HG03103 (cell line): ENCODE measurements at regions not wholly inside any gene's neighbourhood (a gene's known extent, or its start where the extent isn't known, plus 50 kb on each side); places are given as distances from the start of the nearest gene placed in this dataset.
"Not testable (repeated sequence)": the region's sequence is repeated elsewhere in the genome, so short reads cannot be mapped to it uniquely, and the experiment has no call there.

Source experiments
- ATAC-seq: cut with Tn5 transposase; IDR thresholded peaks from one replicate; pipeline ENCODE4 v1.9.1; 2021; ENCODE audit warnings: low read depth; ENCODE audit not compliant: unreplicated experiment

DNA sequence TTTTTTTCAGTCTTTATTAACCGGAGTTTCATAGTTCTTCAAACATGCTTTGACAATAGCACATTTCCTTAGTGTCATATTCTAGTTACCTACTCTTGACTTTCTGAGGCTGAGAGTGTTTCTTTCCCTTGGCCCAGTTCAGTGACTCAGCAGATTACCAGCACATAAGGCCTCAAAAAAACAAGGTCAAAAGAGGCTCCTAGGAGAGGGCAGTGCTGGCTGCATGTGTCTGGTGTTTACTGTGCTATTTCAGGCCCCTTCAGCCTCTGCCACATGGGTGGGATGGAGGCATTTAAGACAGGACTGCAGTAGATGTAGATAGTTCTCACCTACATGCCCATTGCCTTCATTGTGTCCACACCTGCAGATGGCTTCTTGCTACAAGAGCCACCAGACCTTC, 198.2 kb upstream of the SSTR4 start:
- no peak for ATAC-seq

DNA sequence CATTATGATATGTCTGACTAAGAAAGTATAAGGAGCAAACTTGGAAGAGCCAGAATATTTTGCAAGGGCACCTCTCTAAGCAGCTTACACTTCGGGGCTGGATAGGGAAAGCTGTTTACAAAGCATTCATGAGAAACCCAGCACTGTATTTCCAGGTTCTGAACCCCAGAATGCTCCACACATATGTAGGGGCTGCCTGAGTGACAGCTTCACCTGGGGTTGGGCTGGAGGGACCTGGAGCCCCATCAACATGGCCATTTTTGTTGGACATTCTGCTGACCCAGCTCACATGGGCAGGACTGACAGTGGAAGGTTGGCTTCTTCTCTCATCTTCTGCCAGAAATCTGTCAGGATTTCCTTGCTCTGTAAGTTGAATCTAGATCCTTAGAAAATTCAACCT, 197.1 kb upstream of the SSTR4 start:
- ATAC-seq = no peak

DNA sequence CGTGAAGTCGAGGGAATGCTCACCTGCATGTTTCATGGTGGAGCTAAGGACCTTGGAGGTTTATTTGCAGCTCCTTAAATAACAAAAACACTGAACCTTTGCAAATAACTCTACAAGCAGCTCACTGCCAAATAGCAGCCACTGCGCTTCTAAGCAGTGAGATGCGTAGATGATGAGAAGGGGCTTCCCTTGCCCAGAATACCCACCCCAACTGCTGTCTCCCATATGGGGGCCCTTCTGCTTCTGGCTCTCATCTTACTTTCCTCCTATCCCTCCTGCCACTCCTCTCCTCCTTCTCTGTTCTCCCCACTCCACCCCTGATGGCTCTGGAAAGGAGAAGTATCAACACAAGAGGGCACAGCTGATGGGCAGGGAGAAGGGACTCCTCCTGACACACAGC, 193.3 kb upstream of the SSTR4 start:
- no peak for ATAC-seq

DNA sequence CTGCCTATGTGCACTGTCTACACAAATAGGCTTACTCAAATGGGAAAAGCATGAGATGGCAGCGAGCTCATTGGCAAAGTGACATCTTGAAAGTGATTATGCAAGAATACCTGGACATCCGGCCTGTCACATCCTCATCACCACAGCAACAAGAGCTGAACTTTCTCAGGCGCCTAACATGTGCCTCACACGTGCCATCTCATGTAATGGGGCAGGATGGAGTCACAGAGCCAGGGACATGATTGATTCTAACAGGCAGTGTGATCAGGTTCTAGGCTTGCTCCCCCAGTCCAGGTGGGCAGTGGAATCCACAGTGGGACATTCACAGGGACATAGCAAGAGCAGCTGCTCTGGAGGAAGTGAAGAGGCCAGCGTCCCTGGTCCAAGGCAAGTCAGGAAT, 192.3 kb upstream of the SSTR4 start:
- no peak for ATAC-seq

DNA sequence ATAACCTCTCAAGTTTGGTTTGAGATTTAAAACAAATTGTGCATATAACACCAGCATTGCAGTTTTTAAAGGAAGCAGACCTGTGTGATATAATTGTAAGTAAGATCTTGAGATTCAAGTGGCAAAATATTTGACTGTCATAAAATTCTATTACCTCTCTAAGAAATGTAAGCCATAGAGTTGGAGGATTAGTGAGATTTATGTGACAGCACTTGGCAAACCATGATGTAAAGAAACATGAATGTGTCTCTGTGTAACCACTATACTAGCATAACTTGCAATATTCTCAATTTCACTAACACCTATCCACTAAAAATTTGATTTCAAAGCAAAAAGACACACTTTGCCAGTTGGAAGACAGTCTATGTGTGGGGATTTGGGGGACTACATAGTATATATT, 190.2 kb upstream of the SSTR4 start:
- ATAC-seq = no peak

DNA sequence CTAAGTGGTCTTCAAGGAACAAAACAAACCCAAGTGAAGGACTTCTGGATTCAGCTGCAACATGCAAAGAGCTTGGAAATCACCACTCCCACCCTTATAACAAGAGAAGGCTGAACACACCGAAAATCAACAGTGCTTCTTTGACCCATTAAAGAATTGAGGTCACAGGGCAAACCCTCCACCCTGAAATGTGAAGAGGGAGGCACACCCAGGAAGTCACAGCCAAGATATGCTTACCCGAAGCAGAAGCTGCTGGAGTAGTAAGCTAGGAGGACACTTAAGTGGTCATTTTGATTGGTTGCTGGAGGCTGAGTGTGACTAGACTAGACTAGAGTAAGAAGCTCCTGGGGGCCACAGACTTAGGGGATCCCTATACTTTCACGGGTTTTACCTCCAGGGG, 188.2 kb upstream of the SSTR4 start:
- ATAC-seq = no peak

DNA sequence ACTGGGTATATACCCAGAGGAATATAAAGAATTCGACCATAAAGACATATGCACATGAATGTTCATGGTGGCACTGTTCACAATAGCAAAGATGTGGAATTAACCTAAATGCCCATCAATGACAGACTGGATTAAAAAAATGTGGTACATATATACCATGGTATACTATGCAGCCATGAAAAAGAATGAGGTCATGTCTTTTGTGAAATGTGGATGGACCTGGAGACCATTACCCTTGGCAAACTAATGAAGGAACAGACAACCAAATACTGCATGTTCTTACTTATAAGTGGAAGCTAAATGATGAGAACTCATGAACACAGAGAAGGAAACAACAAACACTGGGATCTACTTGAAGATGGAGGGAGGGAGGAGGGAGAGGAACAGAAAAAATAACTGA, 186.7 kb upstream of the SSTR4 start:
- no peak for ATAC-seq

DNA sequence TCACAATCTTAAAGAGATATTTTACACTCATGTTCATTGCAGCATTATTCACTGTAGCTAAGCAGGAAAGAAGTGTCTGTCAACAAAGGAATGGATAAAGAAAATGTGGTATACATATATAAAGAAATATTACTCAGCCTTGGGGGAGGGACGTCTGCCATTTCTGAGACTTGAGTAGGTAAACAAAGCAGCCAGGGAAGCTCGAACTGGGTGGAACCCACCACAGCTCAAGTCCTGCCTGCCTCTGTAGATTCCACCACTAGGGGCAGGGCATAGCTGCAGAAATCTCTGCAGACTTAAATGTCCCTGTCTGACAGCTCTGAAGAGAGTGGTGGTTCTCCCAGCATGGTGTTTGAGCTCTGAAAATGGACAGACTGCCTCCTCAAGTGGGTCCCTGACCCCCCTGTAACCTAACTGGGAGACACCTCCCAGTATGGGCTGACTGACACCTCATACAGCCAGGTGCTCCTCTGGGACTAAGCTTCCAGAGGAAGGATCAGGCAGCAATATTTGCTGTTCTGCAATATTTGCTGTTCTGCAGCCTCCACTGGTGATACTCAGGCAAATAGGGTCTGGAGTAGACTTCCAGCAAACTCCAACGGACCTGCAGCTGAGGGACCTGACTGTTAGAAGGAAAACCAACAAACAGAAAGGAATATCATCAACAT, 183.3 kb upstream of the SSTR4 start:
- not testable (repeated sequence) for ATAC-seq

DNA sequence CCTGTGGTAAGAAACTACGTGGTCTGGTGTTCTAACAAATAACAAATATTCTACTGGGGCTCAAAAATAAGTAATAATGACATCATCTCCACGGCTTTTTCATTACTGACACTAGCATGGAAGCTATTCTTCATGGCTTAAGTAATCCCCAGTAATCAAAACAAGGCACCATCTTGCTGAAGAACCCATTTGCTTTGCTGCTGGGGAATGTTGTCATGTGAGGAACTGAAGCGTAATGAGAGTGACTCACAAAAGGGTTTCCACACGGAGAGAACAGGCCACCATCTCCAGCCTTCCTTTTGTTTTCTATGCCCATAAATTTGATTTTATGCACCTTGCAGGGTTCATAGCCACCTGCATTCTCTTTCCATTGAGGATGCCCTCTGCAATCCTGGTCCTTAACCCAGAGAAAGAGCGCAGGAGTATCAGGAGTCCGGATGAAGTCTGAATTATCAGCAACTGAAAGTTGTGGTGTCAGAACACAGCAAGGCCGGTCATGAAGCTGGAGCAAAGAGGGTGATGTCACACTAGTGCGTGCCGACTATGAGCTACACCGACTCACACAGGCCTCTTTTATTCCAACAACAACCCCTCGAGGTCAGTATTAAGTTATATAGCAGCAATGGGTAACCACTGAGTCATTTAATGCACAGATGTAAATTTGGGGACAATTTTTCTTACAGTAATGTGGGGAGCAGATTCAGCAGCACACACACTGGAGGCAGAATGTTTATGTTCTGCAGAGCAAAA, 173.7 kb upstream of the SSTR4 start:
- ATAC-seq = no peak

DNA sequence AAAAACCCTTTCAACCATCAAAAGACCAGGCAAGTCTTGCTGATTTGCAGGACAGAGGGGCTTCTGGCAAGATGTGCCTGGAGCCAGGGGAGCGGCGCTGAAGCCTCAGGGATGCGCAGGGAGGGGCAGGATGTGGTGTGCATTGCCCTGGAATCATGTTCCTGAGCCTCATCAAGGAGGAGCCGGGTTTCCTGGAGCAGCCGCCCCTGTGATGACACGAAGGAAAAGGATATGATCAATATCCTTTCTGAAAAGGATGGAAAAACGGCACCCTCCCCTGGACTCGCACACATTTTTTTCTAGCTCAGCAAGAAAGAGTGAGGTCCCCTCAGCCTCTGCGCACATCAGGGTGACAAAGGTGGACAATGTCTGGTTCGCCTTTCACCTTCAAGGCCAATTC, 173.1 kb upstream of the SSTR4 start:
- ATAC-seq = no peak

DNA sequence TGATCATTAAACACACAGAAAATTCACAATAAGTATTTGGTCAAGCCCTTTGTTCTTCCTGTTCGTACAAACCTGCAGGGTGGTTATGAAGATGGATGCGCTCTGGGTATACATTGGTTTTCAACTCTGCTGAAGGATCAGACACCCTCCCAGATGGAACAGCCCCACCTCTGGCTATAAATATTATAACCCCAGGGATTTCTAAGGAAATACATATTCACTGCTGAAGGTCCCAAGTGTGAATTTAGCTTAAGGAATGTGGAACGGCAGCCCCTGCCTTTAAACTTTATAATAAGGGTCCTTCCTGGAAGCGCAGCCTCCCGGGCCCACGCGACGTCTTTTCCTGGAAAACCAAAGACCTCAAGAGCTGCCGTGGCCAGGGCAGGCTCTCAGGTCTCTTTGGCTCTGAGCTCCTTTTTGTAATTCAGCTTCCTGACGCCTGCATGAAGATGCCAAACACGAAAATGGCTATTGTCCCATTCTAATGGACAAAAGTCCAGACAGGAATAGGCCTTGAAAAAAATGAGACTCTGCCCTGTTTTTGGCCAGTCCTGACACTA, 172.4 kb upstream of the SSTR4 start:
- ATAC-seq = no peak

DNA sequence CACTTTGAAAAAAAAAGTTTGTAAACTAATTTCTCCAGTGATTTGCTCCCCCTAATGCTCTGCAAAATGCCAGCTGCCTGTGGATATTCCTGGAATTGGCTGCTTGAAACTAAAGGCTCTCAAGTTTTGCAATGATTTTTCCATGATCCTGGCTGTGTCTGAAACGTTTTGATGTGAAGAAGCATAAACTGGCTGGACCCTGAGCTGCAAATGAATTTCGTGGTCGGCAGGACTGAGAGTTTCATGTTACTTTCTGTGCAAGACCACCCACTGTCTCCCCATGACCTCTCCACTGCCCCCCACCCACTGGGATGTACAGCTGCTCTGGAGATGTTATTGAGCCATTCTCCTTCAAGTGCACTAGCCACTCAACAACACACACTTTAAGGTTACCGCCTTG, 171.3 kb upstream of the SSTR4 start:
- no peak for ATAC-seq

DNA sequence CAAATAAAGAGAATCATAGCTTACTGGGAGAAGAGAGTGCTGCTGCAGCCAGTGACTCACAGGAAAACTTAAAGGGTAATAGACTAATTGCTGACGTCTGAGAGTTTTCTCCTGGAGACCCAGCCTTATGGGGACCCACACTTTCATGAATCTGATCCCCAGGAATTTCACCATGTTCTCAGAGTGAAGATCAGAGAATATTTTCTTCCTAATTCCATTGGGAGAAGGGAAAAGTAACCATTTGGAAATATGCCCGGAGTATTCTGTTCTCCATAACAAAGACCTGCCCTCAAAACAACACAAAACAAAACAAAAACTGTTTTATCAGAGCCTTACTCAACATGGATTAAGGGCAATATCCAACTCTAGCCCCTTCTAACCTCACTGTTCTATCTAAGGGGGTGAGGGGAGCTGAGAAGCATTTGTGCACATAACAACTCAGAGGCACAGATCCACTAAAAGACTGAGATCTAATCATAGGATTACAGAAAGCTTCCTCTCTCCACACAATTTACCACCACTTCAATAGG, 168.2 kb upstream of the SSTR4 start:
- ATAC-seq = no peak

DNA sequence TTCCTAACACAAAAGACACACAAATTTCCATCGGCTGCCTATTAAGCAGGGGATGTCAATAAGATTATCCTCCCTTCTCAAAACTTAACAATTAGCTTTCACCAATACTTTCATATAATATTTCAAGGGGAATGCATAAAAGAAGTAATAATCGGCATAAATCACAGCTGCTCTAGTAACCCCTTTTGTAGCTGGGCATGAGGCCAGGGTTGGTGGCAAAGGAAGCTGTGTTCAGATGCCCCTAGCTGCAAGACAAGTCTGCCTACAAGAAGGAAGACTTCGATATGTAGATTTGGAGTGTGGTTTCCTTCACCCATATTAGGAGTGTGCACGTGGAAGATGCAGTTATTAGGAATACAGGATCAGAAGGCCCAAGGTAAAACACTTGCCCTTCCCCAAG, 156.9 kb upstream of the SSTR4 start:
- ATAC-seq = no peak

DNA sequence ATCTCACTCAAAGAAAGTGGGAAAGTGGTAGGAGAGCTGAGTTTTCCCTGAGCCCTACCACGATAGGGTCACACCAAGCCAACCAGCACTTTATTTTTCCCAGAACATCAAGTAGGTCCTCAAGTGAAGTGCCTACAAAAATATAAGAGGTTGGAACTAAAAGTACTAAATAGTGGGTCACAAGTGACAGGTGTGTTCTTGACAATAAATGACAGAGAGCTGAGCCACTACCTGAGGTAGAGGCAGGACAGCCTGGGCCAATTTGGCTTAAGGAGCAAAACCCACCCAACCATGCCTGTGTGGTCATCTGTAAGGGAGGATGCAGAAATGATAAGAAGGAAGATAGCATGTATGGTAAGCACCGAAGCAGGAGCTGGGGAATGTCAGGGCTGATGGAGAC, 154.8 kb upstream of the SSTR4 start:
- ATAC-seq = no peak

DNA sequence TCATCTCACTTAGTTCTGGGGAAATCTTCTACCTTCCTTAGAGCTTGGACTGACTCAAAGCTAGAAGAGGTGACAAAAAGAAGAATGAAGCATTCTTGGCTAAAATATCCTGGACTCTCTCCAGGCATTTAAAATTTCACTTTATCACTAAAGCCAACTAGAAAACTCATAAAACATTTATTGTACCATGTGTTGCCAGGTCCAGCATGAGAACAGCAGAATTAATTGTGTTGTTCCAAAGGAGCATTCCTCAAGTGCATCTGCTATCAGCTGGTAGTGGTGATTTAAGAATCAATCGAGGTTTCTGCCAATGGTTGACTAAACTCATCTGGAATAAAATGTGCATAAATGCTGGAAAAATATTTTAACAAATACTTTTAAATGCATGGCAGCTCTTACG, 147.3 kb upstream of the SSTR4 start:
- ATAC-seq = no peak

DNA sequence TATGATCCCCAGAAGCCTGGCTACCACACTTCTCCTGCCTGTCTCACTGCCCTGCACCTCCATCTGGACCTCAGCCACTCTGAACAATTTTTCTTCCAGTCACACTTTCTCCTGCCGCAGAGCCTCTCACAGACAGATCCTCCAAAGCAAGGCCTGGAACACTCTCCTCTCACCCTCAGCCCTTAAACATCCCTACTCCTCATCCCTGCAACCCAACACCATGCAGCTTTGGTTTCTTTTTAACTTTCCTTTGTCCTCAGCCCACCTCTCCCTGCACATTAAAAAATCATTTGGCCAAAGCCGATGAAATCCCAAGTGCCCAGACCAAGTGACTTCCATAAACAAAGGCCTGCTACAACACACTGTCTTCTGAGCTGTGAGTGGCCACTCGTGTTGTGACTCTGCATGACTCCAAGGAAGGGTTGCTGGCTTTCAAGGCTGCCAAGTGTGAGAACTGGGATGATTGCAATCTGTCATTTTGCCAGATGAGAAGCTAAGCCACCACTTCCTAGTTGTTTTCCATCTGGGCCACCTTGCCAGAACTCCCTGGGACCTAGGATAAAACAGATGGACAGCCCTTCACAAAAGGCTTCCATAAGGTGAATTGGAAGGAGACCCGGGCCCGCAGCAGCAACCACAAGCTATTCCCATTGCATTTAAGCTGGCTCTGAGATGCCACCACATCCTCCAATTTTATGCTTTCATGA, 144.4 kb upstream of the SSTR4 start:
- no peak for ATAC-seq

DNA sequence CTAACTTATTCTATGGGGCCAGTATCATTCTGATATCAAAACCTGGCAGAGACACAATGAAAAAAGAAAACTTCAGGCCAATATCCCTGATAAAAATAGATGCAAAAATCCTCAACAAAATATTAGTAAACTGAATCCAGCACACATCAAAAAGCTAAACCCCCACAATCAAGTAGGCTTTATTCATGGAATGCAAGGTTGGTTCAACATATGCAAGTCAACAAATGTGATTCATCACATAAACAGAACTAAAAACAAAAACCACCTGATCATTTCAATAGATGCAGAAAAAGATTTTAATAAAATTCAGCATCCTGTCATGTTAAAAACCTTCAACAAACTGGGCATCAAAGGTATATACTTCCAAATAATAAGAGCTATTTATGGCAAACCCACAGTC, 133.9 kb upstream of the SSTR4 start:
- ATAC-seq = no peak

DNA sequence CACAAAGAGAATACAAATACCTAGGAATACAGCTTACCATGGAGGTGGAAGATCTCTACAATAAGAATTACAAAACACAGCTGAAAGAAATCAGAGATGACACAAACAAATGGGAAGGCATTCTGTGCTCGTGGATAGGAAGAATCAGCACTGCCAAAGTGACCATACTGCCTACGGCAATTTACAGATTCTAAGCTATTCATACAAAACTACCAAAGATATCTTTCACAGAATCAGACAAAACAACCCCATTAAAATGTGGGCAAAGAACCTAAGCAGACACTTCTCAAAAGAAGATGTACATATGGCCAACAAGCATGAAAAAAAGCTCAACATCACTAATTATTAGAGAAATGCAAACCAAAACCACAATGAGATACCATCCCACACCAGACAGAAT, 133.2 kb upstream of the SSTR4 start:
- ATAC-seq = no peak

DNA sequence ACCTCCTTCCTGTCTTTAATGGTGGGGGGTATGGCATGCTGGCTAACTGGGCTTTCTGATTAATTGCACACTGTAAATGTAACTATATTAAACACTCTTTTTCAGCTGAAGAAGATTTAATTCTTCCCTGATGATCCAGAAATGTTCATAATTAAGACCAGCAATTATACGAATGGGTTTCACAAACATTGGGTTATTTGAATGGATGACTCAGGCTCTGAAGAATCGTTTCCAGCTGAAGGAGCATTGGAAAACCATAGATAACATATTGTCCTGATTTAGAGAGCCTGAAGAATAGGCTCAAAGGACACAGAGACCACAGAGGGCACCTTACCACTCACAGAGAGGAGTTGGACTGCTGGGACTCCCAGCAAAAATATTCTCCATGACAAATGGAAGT, 130.7 kb upstream of the SSTR4 start:
- no peak for ATAC-seq

DNA sequence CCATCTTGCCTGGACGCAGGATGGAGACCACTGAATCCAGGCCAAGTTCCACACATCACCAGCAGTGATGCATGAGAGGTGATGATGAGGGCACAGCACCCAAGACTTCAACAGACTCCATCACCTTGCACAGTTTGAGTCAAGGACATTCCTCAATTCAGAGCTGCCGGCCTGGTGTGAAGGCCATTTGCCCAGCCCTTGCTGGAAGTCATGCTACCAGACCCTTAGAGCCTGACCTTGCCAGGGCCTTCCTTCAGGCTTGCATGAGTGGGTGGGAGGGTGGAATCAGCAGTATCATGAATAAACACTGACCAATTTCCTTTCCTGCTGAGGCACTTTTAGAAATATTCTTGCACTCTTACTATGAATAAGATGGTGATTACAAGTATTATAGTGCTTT, 130.2 kb upstream of the SSTR4 start:
- ATAC-seq = no peak
